SK-N-MC (cell line): ENCODE measurements at regions not wholly inside any gene's neighbourhood (a gene's known extent, or its start where the extent isn't known, plus 50 kb on each side); places are given as distances from the start of the nearest gene placed in this dataset.

ENCODE experiments used
- EZH2 ChIP-seq: fragments of 200-600 bp; sonication (generic); IDR thresholded peaks from one replicate; pipeline ENCODE4 v1.6.1; 2017; ENCODE audit warnings: antibody characterized with exemption
- POLR2AphosphoS5 ChIP-seq: IDR thresholded peaks from 2 replicates; pipeline ENCODE4 v1.6.1; 2012; ENCODE audit warnings: mild to moderate bottlenecking, low read depth, low read length, borderline replicate concordance

DNA sequence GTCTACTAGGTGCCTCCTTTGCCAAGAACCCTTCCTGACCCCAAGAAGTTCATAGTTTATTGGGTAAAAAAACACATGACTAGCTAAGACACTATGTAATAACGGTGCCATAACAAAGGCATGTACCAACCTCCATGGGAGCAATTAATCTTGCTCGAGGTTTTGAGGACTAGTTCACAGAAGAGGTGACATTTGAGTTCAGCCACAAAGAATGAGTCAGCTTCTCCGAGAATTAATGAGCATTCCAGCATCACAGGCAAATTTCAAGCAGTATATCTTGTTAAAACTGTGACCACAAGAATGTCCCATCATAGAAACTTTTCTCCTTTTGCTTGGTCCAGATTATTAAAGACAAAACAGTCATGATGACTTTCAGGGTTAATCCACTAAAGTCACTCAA, 113.0 kb upstream of the RAP1B start:
- TF ChIP-seq POLR2AphosphoS5 (no peak), EZH2 (no peak)
